ENCODE measurements at regions not wholly inside any gene's neighbourhood (a gene's known extent, or its start where the extent isn't known, plus 50 kb on each side); places are given as distances from the start of the nearest gene placed in this dataset.

GRCh38 chr1:80841261-80841660 is 959.5 kb upstream of the ADGRL2 start:
- no peak for DNase-seq

- DNase-seq: no peak
These were observed 963.7 kb upstream of the ADGRL2 start for GRCh38 chr1:80837066-80837465.

- DNase-seq: no peak
These were observed 964.2 kb upstream of the ADGRL2 start for GRCh38 chr1:80836505-80836904.

GRCh38 chr1:80827666-80828065 is 973.1 kb upstream of the ADGRL2 start:
- DNase-seq: no peak

- no peak for DNase-seq
These were observed 975.7 kb upstream of the ADGRL2 start for GRCh38 chr1:80825067-80825466.

- no peak for DNase-seq
These were observed 982.5 kb upstream of the ADGRL2 start for GRCh38 chr1:80818211-80818610.

- no peak for DNase-seq
These were observed 992.8 kb upstream of the ADGRL2 start for GRCh38 chr1:80807981-80808380.

- DNase-seq: no peak
These were observed 994.3 kb upstream of the ADGRL2 start for GRCh38 chr1:80806431-80806830.

- no peak for DNase-seq
These were observed 999.0 kb upstream of the ADGRL2 start for GRCh38 chr1:80801695-80802094.

- DNase-seq: no peak
These were observed 1001.3 kb upstream of the ADGRL2 start for GRCh38 chr1:80799457-80799856.

GRCh38 chr1:80779275-80779674 is 1021.5 kb upstream of the ADGRL2 start:
- no peak for DNase-seq

GRCh38 chr1:80778094-80778840 is 1022.5 kb upstream of the ADGRL2 start:
- no peak for DNase-seq

GRCh38 chr1:80776266-80776665 is 1024.5 kb upstream of the ADGRL2 start:
- no peak for DNase-seq

GRCh38 chr1:80769208-80769750 is 1031.5 kb upstream of the ADGRL2 start:
- DNase-seq: no peak

GRCh38 chr1:80767711-80768110 is 1033.0 kb upstream of the ADGRL2 start:
- DNase-seq: no peak

GRCh38 chr1:80759354-80759753 is 1041.4 kb upstream of the ADGRL2 start:
- no peak for DNase-seq

- DNase-seq: no peak
These were observed 1044.8 kb upstream of the ADGRL2 start for GRCh38 chr1:80755944-80756343.

GRCh38 chr1:80751204-80751603 is 1049.5 kb upstream of the ADGRL2 start:
- no peak for DNase-seq

- no peak for DNase-seq
These were observed 1069.4 kb upstream of the ADGRL2 start for GRCh38 chr1:80731241-80731894.

GRCh38 chr1:80722611-80723010 is 1078.1 kb upstream of the ADGRL2 start:
- no peak for DNase-seq

GRCh38 chr1:80706526-80706925 is 1094.2 kb upstream of the ADGRL2 start:
- DNase-seq: no peak

- DNase-seq: no peak
These were observed 1122.3 kb upstream of the ADGRL2 start for GRCh38 chr1:80678438-80678837.

GRCh38 chr1:80675454-80675853 is 1125.3 kb upstream of the ADGRL2 start:
- no peak for DNase-seq

GRCh38 chr1:80673935-80674597 is 1126.7 kb upstream of the ADGRL2 start:
- DNase-seq: no peak

Data from activated T-cell treated with anti-CD3 and anti-CD28 coated beads, Interleukin-2, amount 50 U/mL, for 48 hours (primary cell).